ENCODE measurements at regions not wholly inside any gene's neighbourhood (a gene's known extent, or its start where the extent isn't known, plus 50 kb on each side); places are given as distances from the start of the nearest gene placed in this dataset.
A peak's percentile ranks its signal among the peaks of the same experiment; 100 is the strongest.

GRCh38 chr12:93165384-93165932 is 212.3 kb upstream of the NUDT4 start:
- H3K4me1 ChIP-seq (ENCODE audit: control insufficient read depth in 1 of 2, low read depth in 2 of 2) = peaks cover 4 to 8% of the 10 kb centered on the region in 2 donors
- no peak overlapping the region for H3K4me3 ChIP-seq
- TF ChIP-seq, protein P1, sequence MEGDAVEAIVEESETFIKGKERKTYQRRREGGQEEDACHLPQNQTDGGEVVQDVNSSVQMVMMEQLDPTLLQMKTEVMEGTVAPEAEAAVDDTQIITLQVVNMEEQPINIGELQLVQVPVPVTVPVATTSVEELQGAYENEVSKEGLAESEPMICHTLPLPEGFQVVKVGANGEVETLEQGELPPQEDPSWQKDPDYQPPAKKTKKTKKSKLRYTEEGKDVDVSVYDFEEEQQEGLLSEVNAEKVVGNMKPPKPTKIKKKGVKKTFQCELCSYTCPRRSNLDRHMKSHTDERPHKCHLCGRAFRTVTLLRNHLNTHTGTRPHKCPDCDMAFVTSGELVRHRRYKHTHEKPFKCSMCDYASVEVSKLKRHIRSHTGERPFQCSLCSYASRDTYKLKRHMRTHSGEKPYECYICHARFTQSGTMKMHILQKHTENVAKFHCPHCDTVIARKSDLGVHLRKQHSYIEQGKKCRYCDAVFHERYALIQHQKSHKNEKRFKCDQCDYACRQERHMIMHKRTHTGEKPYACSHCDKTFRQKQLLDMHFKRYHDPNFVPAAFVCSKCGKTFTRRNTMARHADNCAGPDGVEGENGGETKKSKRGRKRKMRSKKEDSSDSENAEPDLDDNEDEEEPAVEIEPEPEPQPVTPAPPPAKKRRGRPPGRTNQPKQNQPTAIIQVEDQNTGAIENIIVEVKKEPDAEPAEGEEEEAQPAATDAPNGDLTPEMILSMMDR (IDR thresholded peaks at IDR 0.05) = no peak
- DNase-seq (ENCODE audit: low spot score) = no peak
- no peaks in the 10 kb centered on the region for H3K9me3 ChIP-seq
- H3K27me3 ChIP-seq (replicated peaks; ENCODE audit: insufficient read depth) = no peaks in the 10 kb centered on the region
- no peak overlapping the region for H3K27ac ChIP-seq
- no peak for ATAC-seq (ENCODE audit: insufficient number of reproducible peaks, low FRiP score, low read depth)
- H3K36me3 ChIP-seq = no peaks in the 10 kb centered on the region

DNA sequence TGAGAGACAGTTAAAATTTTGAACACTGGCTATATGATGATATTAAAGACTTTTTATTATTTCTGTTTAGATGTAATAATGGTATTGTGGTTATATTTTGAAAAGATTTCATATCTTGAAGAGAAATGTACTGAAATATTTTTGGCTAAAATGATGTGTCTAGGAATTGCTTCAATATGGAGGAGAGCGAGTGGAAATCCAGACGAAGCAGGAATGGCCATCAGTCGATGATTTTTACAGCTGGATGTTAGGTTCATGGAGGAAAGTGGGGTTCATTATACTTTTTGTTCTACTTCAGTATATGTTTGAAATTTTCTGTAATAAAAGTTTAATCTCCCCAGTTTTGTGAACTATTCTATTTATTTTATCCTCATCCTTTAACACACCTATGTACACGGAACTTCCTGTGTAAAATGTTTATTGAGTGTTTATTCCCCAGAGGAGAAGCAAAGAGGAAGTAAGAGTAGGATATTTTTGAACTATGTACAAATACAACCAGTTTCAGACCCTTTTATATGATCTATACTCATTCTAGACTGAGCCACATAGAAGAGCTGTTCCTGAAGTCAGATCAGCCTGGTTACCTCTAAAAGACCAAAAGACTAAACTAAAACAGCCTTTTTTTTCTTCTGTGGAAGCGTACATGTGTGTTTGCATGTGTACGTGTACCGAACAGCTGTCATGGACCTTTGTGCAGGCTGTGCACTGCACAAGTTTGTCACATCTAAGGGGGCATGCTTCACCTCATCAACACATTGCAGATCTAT is 211.0 kb upstream of the NUDT4 start:
- TF ChIP-seq, protein P1 (IDR thresholded peaks at IDR 0.05) = no peak
- H3K27ac ChIP-seq = no peak overlapping the region
- H3K9me3 ChIP-seq = no peaks in the 10 kb centered on the region
- DNase-seq (ENCODE audit: low spot score) (no peak), ATAC-seq (ENCODE audit: insufficient number of reproducible peaks, low FRiP score, low read depth) (no peak)
- peaks cover 4 to 8% of the 10 kb centered on the region in 2 donors for H3K4me1 ChIP-seq (ENCODE audit: control insufficient read depth in 1 of 2, low read depth in 2 of 2)
- H3K4me3 ChIP-seq = no peak overlapping the region
- no peaks in the 10 kb centered on the region for H3K27me3 ChIP-seq (replicated peaks; ENCODE audit: insufficient read depth)
- H3K36me3 ChIP-seq = no peaks in the 10 kb centered on the region

GRCh38 chr12:93167331-93167730 is 210.4 kb upstream of the NUDT4 start:
- Histone ChIP-seq H3K27me3 (replicated peaks; ENCODE audit: insufficient read depth) (no peaks in the 10 kb centered on the region), H3K4me1 (ENCODE audit: control insufficient read depth in 1 of 2, low read depth in 2 of 2) (peaks cover 4 to 8% of the 10 kb centered on the region in 2 donors), H3K36me3 (no peaks in the 10 kb centered on the region), H3K9me3 (no peaks in the 10 kb centered on the region), H3K4me3 (no peak overlapping the region), H3K27ac (no peak overlapping the region)
- TF ChIP-seq, protein P1 (IDR thresholded peaks at IDR 0.05) = no peak
- no peak for ATAC-seq (ENCODE audit: insufficient number of reproducible peaks, low FRiP score, low read depth)
- DNase-seq (ENCODE audit: low spot score) = no peak

GRCh38 chr12:93167841-93168492 is 209.8 kb upstream of the NUDT4 start:
- TF ChIP-seq, protein P1 (IDR thresholded peaks at IDR 0.05) = no peak
- no peak for ATAC-seq (ENCODE audit: insufficient number of reproducible peaks, low FRiP score, low read depth)
- no peaks in the 10 kb centered on the region for H3K9me3 ChIP-seq
- no peak for DNase-seq (ENCODE audit: low spot score)
- no peaks in the 10 kb centered on the region for H3K27me3 ChIP-seq (replicated peaks; ENCODE audit: insufficient read depth)
- no peaks in the 10 kb centered on the region for H3K36me3 ChIP-seq
- peak overlapping the region; percentile 72 for H3K4me3 ChIP-seq
- H3K4me1 ChIP-seq (ENCODE audit: control insufficient read depth in 1 of 2, low read depth in 2 of 2) = peaks cover 4 to 8% of the 10 kb centered on the region in 2 donors
- H3K27ac ChIP-seq = no peak overlapping the region

DNA sequence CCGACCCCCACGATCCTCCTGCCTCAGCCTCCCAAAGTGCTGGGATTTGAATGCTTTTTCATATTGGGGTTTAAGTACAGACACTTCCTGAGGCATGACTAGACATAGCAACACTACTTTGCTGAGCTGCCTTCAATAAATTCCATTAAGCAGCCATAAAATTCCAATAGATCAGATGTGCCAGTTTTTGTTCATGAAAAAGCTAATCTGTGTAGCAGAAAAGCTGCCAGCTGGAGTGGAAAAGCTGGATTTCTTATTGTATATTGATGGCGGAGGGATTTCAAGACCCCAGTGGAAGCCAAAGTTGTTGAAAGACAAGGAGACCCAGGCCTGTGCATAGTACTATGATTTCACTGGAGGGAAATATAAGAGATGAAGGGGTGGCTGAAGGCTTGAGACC is 209.0 kb upstream of the NUDT4 start:
- Histone ChIP-seq H3K36me3 (no peaks in the 10 kb centered on the region), H3K4me3 (no peak overlapping the region), H3K27ac (no peak overlapping the region), H3K27me3 (replicated peaks; ENCODE audit: insufficient read depth) (no peaks in the 10 kb centered on the region), H3K9me3 (no peaks in the 10 kb centered on the region), H3K4me1 (ENCODE audit: control insufficient read depth in 1 of 2, low read depth in 2 of 2) (peaks cover 4 to 10% of the 10 kb centered on the region in 2 donors)
- TF ChIP-seq, protein P1 (IDR thresholded peaks at IDR 0.05) = no peak
- ATAC-seq (ENCODE audit: insufficient number of reproducible peaks, low FRiP score, low read depth) (no peak), DNase-seq (ENCODE audit: low spot score) (no peak)
